HepG2 (cell line): ENCODE measurements at regions not wholly inside any gene's neighbourhood (a gene's known extent, or its start where the extent isn't known, plus 50 kb on each side); places are given as distances from the start of the nearest gene placed in this dataset.
"Not testable (repeated sequence)": the region's sequence is repeated elsewhere in the genome, so short reads cannot be mapped to it uniquely, and the experiment has no call there.

Experiments used
- ATAC-seq: fragments of 200-7000 bp; cut with Tn5 transposase; 3 replicates; pipeline ENCODE4 v1.9.1; 2020; ENCODE audit warnings: mild to moderate bottlenecking, moderate library complexity
- BruUV-seq: library from RNA; stranded (reverse); fragments of 400-500 nt; replicated peaks from 2 replicates; lab custom pipeline; 2021; lab: Mats Ljungman, UMichigan
- CTCF ChIA-PET: fragments of 300-600 bp; formaldehyde crosslinking; extraction: SDS; loops from one replicate; lab custom pipeline; 2021; ENCODE audit warnings: low total read pairs, inconsistent platforms, low intra/inter-chr PET ratio; lab: Yijun Ruan, JAX
- POLR2A ChIA-PET: fragments of 350-600 bp; sonication (Branson Sonifier 250); formaldehyde crosslinking; loops from one replicate; lab custom pipeline; 2020; ENCODE audit warnings: antibody characterized with exemption, inconsistent platforms; lab: Yijun Ruan, JAX
- DNase-seq: peaks from one replicate; pipeline ENCODE4 v3.0.0-alpha.2; 2015; ENCODE audit warnings: low spot score
- FAIRE-seq: peaks from 3 replicates; lab custom pipeline; 2011; peaks lifted over from hg19 to GRCh38; lab: Jason Lieb, UNC
- H2AFZ ChIP-seq: one replicate; pipeline ENCODE4 v1.6.1; 2011; ENCODE audit warnings: low read length, inconsistent platforms
- H3K27ac ChIP-seq: fragments of 300-600 bp; 3 replicates; pipeline ENCODE4 v1.8.0; 2011; ENCODE audit warnings: mixed run types, mild to moderate bottlenecking, mixed read lengths, low read length, inconsistent platforms; ENCODE audit not compliant: insufficient read depth; ENCODE audit errors: extremely low read length
- H3K27me3 ChIP-seq, 2 experiments: fragments of 200-600 bp in 1 of 2; 2 replicates in 1 of 2; 3 replicates in 1 of 2; pipeline versions ENCODE4 v1.6.0 to v1.8.0; 2011; ENCODE audit warnings: low read length in 2 of 2, mild to moderate bottlenecking in 2 of 2, moderate library complexity in 2 of 2, inconsistent platforms in 1 of 2; ENCODE audit not compliant: insufficient read depth in 2 of 2, control insufficient read depth in 1 of 2
- H3K36me3 ChIP-seq, 2 experiments: fragments of 200-600 bp in 1 of 2; replicated peaks in 1 of 2; 2 replicates in 1 of 2; 3 replicates in 1 of 2; pipeline versions ENCODE4 v1.5.1 to v1.8.0; 2011; ENCODE audit warnings: low read length in 2 of 2, inconsistent platforms in 1 of 2; ENCODE audit not compliant: insufficient read depth in 2 of 2, control insufficient read depth in 1 of 2
- H3K4me1 ChIP-seq: 2 replicates; pipeline ENCODE4 v1.5.1; 2012; ENCODE audit warnings: low read length, inconsistent platforms; ENCODE audit not compliant: insufficient read depth
- H3K4me2 ChIP-seq: 2 replicates; pipeline ENCODE4 v1.6.0; 2011; ENCODE audit warnings: low read depth, low read length, inconsistent platforms
- H3K4me3 ChIP-seq, 3 experiments: fragments of 200-600 bp in 1 of 3; sonication (generic), shearing (Covaris generic) in 1 of 3; replicated peaks in 1 of 3; 2 replicates each; pipeline ENCODE4 v1.5.1; 2011 to 2016; ENCODE audit warnings: low read length in 3 of 3, inconsistent platforms in 2 of 3, low read depth in 2 of 3, mild to moderate bottlenecking in 2 of 3, control low read depth in 1 of 3, mixed read lengths in 1 of 3; ENCODE audit not compliant: insufficient read depth in 1 of 3
- H3K79me2 ChIP-seq: one replicate; pipeline ENCODE4 v1.6.1; 2011; ENCODE audit warnings: low read length, inconsistent platforms; ENCODE audit not compliant: insufficient read depth
- H3K9ac ChIP-seq: 2 replicates; pipeline ENCODE4 v1.6.0; 2011; ENCODE audit warnings: mild to moderate bottlenecking, low read depth, low read length, inconsistent platforms; ENCODE audit not compliant: insufficient read depth
- H3K9me3 ChIP-seq: 2 replicates; pipeline ENCODE4 v1.5.1; 2012; ENCODE audit warnings: mild to moderate bottlenecking, low read length
- H4K20me1 ChIP-seq: 2 replicates; pipeline ENCODE4 v1.6.0; 2011; ENCODE audit warnings: inconsistent platforms, mild to moderate bottlenecking, low read length, moderate library complexity; ENCODE audit not compliant: insufficient read depth
- BCL6 ChIP-seq: IDR thresholded peaks from 2 replicates; pipeline ENCODE4 v1.6.1; 2016; ENCODE audit warnings: missing genetic modification reagents, missing compliant biosample characterization
- CTCF ChIP-seq: sonication (generic); formaldehyde crosslinking; IDR thresholded peaks from 2 replicates; pipeline ENCODE4 v1.5.0; 2020; ENCODE audit warnings: mild to moderate bottlenecking, missing genetic modification reagents, moderate library complexity
- FOXP4 ChIP-seq: sonication (generic); formaldehyde crosslinking; IDR thresholded peaks from 2 replicates; pipeline ENCODE4 v1.4.0; 2020; ENCODE audit warnings: missing genetic modification reagents
- SMC3 ChIP-seq: IDR thresholded peaks from 2 replicates; pipeline ENCODE4 v1.6.1; 2011; ENCODE audit warnings: low read length, improper control_type of control experiment
- SP5 ChIP-seq: IDR thresholded peaks from 2 replicates; pipeline ENCODE4 v1.6.1; 2016; ENCODE audit warnings: low read depth, borderline replicate concordance
- STAG1 ChIP-seq: sonication (generic); formaldehyde crosslinking; IDR thresholded peaks from 2 replicates; pipeline ENCODE4 v1.4.0; 2020; ENCODE audit warnings: missing genetic modification reagents
- WGBS: methylation state at CpG from one replicate; pipeline ENCODE4 v1.1.6; 2017; ENCODE audit warnings: low lambda C conversion rate; 5-methylcytosine and 5-hydroxymethylcytosine counted together
- in situ Hi-C: cut with HindIII; loops from 2 replicates; pipeline ENCODE4 v1.10.0; 2017; ENCODE audit warnings: low pct_unique_long_range_greater_than_20kb; ENCODE audit not compliant: extremely low pct_ligation_motif_present
- intact Hi-C: fragments of 100-400 bp; cut with micrococcal nuclease; formaldehyde crosslinking; loops from one replicate; pipeline ENCODE4 v1.10.0; 2022; ENCODE audit not compliant: unreplicated experiment

- no peaks in the 10 kb centered on the region for H3K27me3 ChIP-seq
- FAIRE-seq, result peak; percentile 60
- H3K4me3 ChIP-seq, result no peak overlapping the region
- H3K4me2 ChIP-seq, result no peak overlapping the region
- no peaks in the 10 kb centered on the region for H4K20me1 ChIP-seq
- WGBS, result 0% methylated on average over 2 of the region's 2 CpGs
- BruUV-seq, result no TSS peak
- H3K36me3 ChIP-seq, result no peaks in the 10 kb centered on the region
- TF ChIP-seq STAG1 (CRISPR knock-in tag), result peak; percentile 61
- peak; percentile 62 for TF ChIP-seq CTCF (CRISPR knock-in tag)
- no peak for TF ChIP-seq FOXP4 (CRISPR knock-in tag)
- TF ChIP-seq SP5 (CRISPR knock-in tag), result no peak
- peak; percentile 58 for TF ChIP-seq SMC3
- TF ChIP-seq BCL6 (CRISPR knock-in tag), result peak; percentile 60
- no peak overlapping the region for H2AFZ ChIP-seq
- no peaks in the 10 kb centered on the region for H3K9me3 ChIP-seq
- in situ Hi-C loops, result loop anchor here (5.0 kb wide), 1 partner anchor 183 kb away; no protein-coding TSS in a partner anchor
- CTCF ChIA-PET, result interaction anchor here (1.9 to 2.4 kb wide), 2 partner anchors 176 to 181 kb away, joined by 7 to 30 read pairs; no protein-coding TSS in a partner anchor
- intact Hi-C loops, result loop anchor here (1.0 kb wide), 4 partner anchors 89 to 181 kb away; no protein-coding TSS in a partner anchor
- POLR2A ChIA-PET, result no interaction called here
- no peaks in the 10 kb centered on the region for H3K79me2 ChIP-seq
- no peak overlapping the region for H3K27ac ChIP-seq
- no peak for ATAC-seq
- DNase-seq, result peak; percentile 43
- no peak overlapping the region for H3K9ac ChIP-seq
- H3K4me1 ChIP-seq, result no peaks in the 10 kb centered on the region
These were observed 124.6 kb downstream of the ARRDC4 start for GRCh38 chr15:98085003-98085639.

GRCh38 chr15:98088307-98088945 is 127.9 kb downstream of the ARRDC4 start:
- intact Hi-C loops, H2AFZ ChIP-seq, H3K4me1 ChIP-seq, DNase-seq, H3K79me2 ChIP-seq, H3K4me3 ChIP-seq, H3K4me2 ChIP-seq, POLR2A ChIA-PET, FAIRE-seq, H3K36me3 ChIP-seq, BruUV-seq, H4K20me1 ChIP-seq, H3K27ac ChIP-seq, H3K9me3 ChIP-seq, H3K27me3 ChIP-seq, H3K9ac ChIP-seq, CTCF ChIA-PET: not testable (repeated sequence)
- peak; percentile 98 for ATAC-seq
- in situ Hi-C loops, result loop anchor here (5.0 kb wide), 1 partner anchor 186 kb away; no protein-coding TSS in a partner anchor
- WGBS, result 60% methylated on average over 23 of the region's 35 CpGs

- DNase-seq, H2AFZ ChIP-seq, H3K4me2 ChIP-seq, H4K20me1 ChIP-seq, FAIRE-seq, H3K9me3 ChIP-seq, ATAC-seq, H3K36me3 ChIP-seq, BruUV-seq, H3K27ac ChIP-seq, H3K27me3 ChIP-seq, H3K79me2 ChIP-seq, CTCF ChIA-PET, H3K9ac ChIP-seq, H3K4me1 ChIP-seq, intact Hi-C loops, POLR2A ChIA-PET, H3K4me3 ChIP-seq: not testable (repeated sequence)
- in situ Hi-C loops, result loop anchor here (5.0 kb wide), 1 partner anchor 187 kb away; no protein-coding TSS in a partner anchor
- WGBS, result 55% methylated on average over 4 of the region's 9 CpGs
These were observed 128.8 kb downstream of the ARRDC4 start for GRCh38 chr15:98089352-98089751.
